HEK293 (cell line): ENCODE measurements at regions not wholly inside any gene's neighbourhood (a gene's known extent, or its start where the extent isn't known, plus 50 kb on each side); places are given as distances from the start of the nearest gene placed in this dataset.

Experiments used
- CTCF ChIA-PET: fragments of 350-600 bp; formaldehyde crosslinking; extraction: SDS; loops from one replicate; lab custom pipeline; 2021; ENCODE audit warnings: antibody characterized with exemption; lab: Yijun Ruan, JAX
- POLR2A ChIA-PET: fragments of 300-600 bp; formaldehyde crosslinking; extraction: SDS; loops from one replicate; lab custom pipeline; 2020; ENCODE audit warnings: antibody characterized with exemption, inconsistent platforms; lab: Yijun Ruan, JAX
- H3K27ac ChIP-seq: fragments of 200-500 bp; sonication (Bioruptor generic); 2 replicates; pipeline ENCODE4 v1.5.1; 2014; ENCODE audit warnings: low read depth, low read length, control low read depth, inconsistent platforms; ENCODE audit errors: extremely low read depth
- H3K36me3 ChIP-seq, 2 experiments: fragments of 200-500 bp in 1 of 2; sonication (Bioruptor generic) in 1 of 2; 1 replicate in 1 of 2; 2 replicates in 1 of 2; pipeline ENCODE4 v1.5.1; 2014 to 2017; ENCODE audit warnings: inconsistent platforms in 2 of 2, low read length in 2 of 2; ENCODE audit not compliant: control insufficient read depth in 2 of 2, insufficient read depth in 1 of 2
- H3K4me1 ChIP-seq: fragments of 200-500 bp; sonication (Bioruptor generic); 2 replicates; pipeline ENCODE4 v1.5.1; 2014; ENCODE audit warnings: mild to moderate bottlenecking, low read length, inconsistent platforms; ENCODE audit not compliant: control insufficient read depth, insufficient read depth
- H3K4me3 ChIP-seq: 2 replicates; pipeline ENCODE4 v1.5.1; 2011; ENCODE audit warnings: low read depth, mild to moderate bottlenecking, control low read depth, low read length, moderate library complexity
- H3K9me3 ChIP-seq: fragments of 200-500 bp; sonication (Bioruptor generic); 2 replicates; pipeline ENCODE4 v1.5.1; 2014; ENCODE audit warnings: low read depth, low read length, inconsistent platforms; ENCODE audit not compliant: control insufficient read depth, insufficient read depth
- EGR2 ChIP-seq: fragments of 450-650 bp; formaldehyde crosslinking; IDR thresholded peaks from 2 replicates; pipeline ENCODE4 v1.5.1; 2016; ENCODE audit warnings: low read depth, missing biosample characterization, missing genetic modification characterization
- GLI4 ChIP-seq: fragments of 450-650 bp; formaldehyde crosslinking; IDR thresholded peaks from 2 replicates; pipeline ENCODE4 v1.5.1; 2016; ENCODE audit warnings: missing biosample characterization, missing genetic modification characterization
- KLF9 ChIP-seq: fragments of 450-650 bp; formaldehyde crosslinking; IDR thresholded peaks from 2 replicates; pipeline ENCODE4 v1.5.1; 2016; ENCODE audit warnings: missing biosample characterization, missing genetic modification characterization, low read depth
- PRDM10 ChIP-seq: fragments of 450-650 bp; formaldehyde crosslinking; IDR thresholded peaks from 2 replicates; pipeline ENCODE4 v1.5.1; 2016; ENCODE audit warnings: missing biosample characterization, missing genetic modification characterization
- PRDM4 ChIP-seq: fragments of 450-650 bp; formaldehyde crosslinking; IDR thresholded peaks from 2 replicates; pipeline ENCODE4 v1.5.1; 2017; ENCODE audit warnings: missing biosample characterization, missing genetic modification characterization
- ZBTB10 ChIP-seq: fragments of 450-650 bp; formaldehyde crosslinking; IDR thresholded peaks from 2 replicates; pipeline ENCODE4 v1.5.1; 2016; ENCODE audit warnings: missing biosample characterization, missing genetic modification characterization
- ZBTB48 ChIP-seq: fragments of 450-650 bp; formaldehyde crosslinking; IDR thresholded peaks from 2 replicates; pipeline ENCODE4 v1.5.1; 2016; ENCODE audit warnings: missing biosample characterization, missing genetic modification characterization
- ZFHX2 ChIP-seq: fragments of 450-650 bp; formaldehyde crosslinking; conservative IDR thresholded peaks from 2 replicates; pipeline ENCODE4 v1.5.1; 2016; ENCODE audit warnings: missing biosample characterization, missing genetic modification characterization
- ZNF169 ChIP-seq: fragments of 450-650 bp; formaldehyde crosslinking; IDR thresholded peaks from 2 replicates; pipeline ENCODE4 v1.5.1; 2016; ENCODE audit warnings: missing biosample characterization, missing genetic modification characterization
- ZNF473 ChIP-seq: fragments of 450-650 bp; formaldehyde crosslinking; IDR thresholded peaks from 2 replicates; pipeline ENCODE4 v1.5.1; 2017; ENCODE audit warnings: missing biosample characterization, missing genetic modification characterization
- ZNF501 ChIP-seq: fragments of 450-650 bp; formaldehyde crosslinking; IDR thresholded peaks from 2 replicates; pipeline ENCODE4 v1.5.1; 2016; ENCODE audit warnings: missing biosample characterization, missing genetic modification characterization
- ZNF513 ChIP-seq: fragments of 450-650 bp; IDR thresholded peaks from 2 replicates; pipeline ENCODE4 v1.5.1; 2018; ENCODE audit warnings: missing biosample characterization, missing genetic modification characterization
- ZNF548 ChIP-seq: fragments of 450-650 bp; formaldehyde crosslinking; IDR thresholded peaks from 2 replicates; pipeline ENCODE4 v1.5.1; 2016; ENCODE audit warnings: missing biosample characterization, missing genetic modification characterization
- ZNF558 ChIP-seq: fragments of 450-650 bp; formaldehyde crosslinking; IDR thresholded peaks from 2 replicates; pipeline ENCODE4 v1.5.1; 2016; ENCODE audit warnings: missing biosample characterization, missing genetic modification characterization
- ZNF791 ChIP-seq: fragments of 450-650 bp; formaldehyde crosslinking; IDR thresholded peaks from 2 replicates; pipeline ENCODE4 v1.5.1; 2016; ENCODE audit warnings: missing biosample characterization, missing genetic modification characterization
- ZSCAN16 ChIP-seq: fragments of 450-650 bp; formaldehyde crosslinking; IDR thresholded peaks from 2 replicates; pipeline ENCODE4 v1.5.1; 2016; ENCODE audit warnings: missing biosample characterization, missing genetic modification characterization

GRCh38 chr9:99389087-99390033 lies 167.3 kb downstream of the SEC61B start:
- no peaks in the 10 kb centered on the region for H3K36me3 ChIP-seq
- CTCF ChIA-PET = no interaction called here
- TF ChIP-seq ZNF169 (no peak), EGR2 (tag by site-specific recombination) (peak; percentile 88), ZBTB48 (no peak), GLI4 (tag by site-specific recombination) (no peak), ZFHX2 (peak; percentile 80), ZNF513 (tag by site-specific recombination) (no peak)
- TF ChIP-seq, all 188 proteins: peak for 2
- H3K27ac ChIP-seq = no peak overlapping the region
- POLR2A ChIA-PET = no interaction called here
- no peak overlapping the region for H3K4me3 ChIP-seq
- no peaks in the 10 kb centered on the region for H3K4me1 ChIP-seq
- no peaks in the 10 kb centered on the region for H3K9me3 ChIP-seq

GRCh38 chr9:99391937-99392594 lies 170.0 kb downstream of the SEC61B start:
- CTCF ChIA-PET = interaction anchor here (0.6 kb wide), 1 partner anchor 751 kb away, joined by 3 read pairs; no protein-coding TSS in a partner anchor
- Histone ChIP-seq H3K4me3 (no peak overlapping the region), H3K27ac (no peak overlapping the region), H3K9me3 (no peaks in the 10 kb centered on the region), H3K36me3 (no peaks in the 10 kb centered on the region), H3K4me1 (no peaks in the 10 kb centered on the region)
- no peak for TF ChIP-seq ZNF548 (tag by site-specific recombination)
- no peak for TF ChIP-seq ZBTB10 (tag by site-specific recombination)
- TF ChIP-seq PRDM4 = no peak
- TF ChIP-seq ZSCAN16 (tag by site-specific recombination) = no peak
- TF ChIP-seq ZNF501 (tag by site-specific recombination) = no peak
- no peak for TF ChIP-seq ZNF473
- no peak for TF ChIP-seq ZNF558 (tag by site-specific recombination)
- TF ChIP-seq ZNF791 = no peak
- no peak for TF ChIP-seq PRDM10 (tag by site-specific recombination)
- TF ChIP-seq KLF9 (tag by site-specific recombination) = no peak
- POLR2A ChIA-PET = no interaction called here
